ENCODE measurements at regions not wholly inside any gene's neighbourhood (a gene's known extent, or its start where the extent isn't known, plus 50 kb on each side); places are given as distances from the start of the nearest gene placed in this dataset.

DNA sequence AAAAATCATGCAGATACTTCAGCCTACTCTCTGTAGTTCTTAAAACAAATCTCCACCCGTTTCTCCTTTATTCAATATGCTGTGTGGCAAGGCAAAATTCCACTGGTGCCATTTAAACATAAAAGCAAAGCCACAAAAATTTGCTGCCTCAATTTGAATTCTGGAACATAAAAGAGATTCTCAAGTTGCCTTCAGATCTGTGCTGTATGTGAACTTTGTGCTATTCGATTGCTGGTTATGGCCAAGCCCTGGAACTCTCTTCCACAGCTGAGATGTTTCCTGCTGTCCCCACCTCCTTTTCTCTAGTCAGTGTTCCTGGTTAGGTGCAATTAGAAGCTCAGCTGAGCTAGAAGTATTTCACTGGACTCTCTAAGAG is 395.3 kb upstream of the BTBD3 start:
- no peak for DNase-seq
- no peaks in the 10 kb centered on the region for H3K36me3 ChIP-seq (ENCODE audit: control insufficient read depth in 1 of 2, insufficient read depth in 2 of 2, low read depth in 1 of 2, low read length in 2 of 2)
- H3K4me2 ChIP-seq (ENCODE audit: low read length, poor library complexity, severe bottlenecking), result no peak overlapping the region
- H2AK5ac ChIP-seq (ENCODE audit: low read length, severe bottlenecking), result no peak overlapping the region
- WGBS, result 61% methylated on average over 2 of the region's 2 CpGs
- peaks cover 12% of the 10 kb centered on the region for H3K9me3 ChIP-seq (ENCODE audit: control insufficient read depth, low read length)
- no peaks in the 10 kb centered on the region for H3K4me1 ChIP-seq (ENCODE audit: control insufficient read depth, insufficient read depth, low read depth, low read length)
- H3K27ac ChIP-seq (ENCODE audit: low read length, poor library complexity, severe bottlenecking), result no peak overlapping the region
- no peak overlapping the region for H2BK12ac ChIP-seq (ENCODE audit: low read length in 2 of 2)
- H3K18ac ChIP-seq (ENCODE audit: low read depth in 1 of 2, low read length in 2 of 2), result no peak overlapping the region
- H3K27me3 ChIP-seq (ENCODE audit: control insufficient read depth in 1 of 2, insufficient read depth in 1 of 2, low read length in 2 of 2), result peaks cover 0 to 7% of the 10 kb centered on the region in 2 experiments
- no peak overlapping the region for H3K14ac ChIP-seq (ENCODE audit: low read length in 2 of 2)
- no peak overlapping the region for H3K4me3 ChIP-seq (ENCODE audit: insufficient read depth in 1 of 2, low read depth in 1 of 2, low read length in 2 of 2)
- H3K23ac ChIP-seq (ENCODE audit: low read length in 2 of 2), result no peak overlapping the region
- H2BK5ac ChIP-seq (ENCODE audit: low read depth, low read length, poor library complexity, severe bottlenecking), result no peak overlapping the region
- H2BK15ac ChIP-seq (ENCODE audit: low read depth, poor library complexity, severe bottlenecking), result no peak overlapping the region
- H2BK120ac ChIP-seq (ENCODE audit: low read depth, low read length), result no peak overlapping the region
- no peak overlapping the region for H4K8ac ChIP-seq (ENCODE audit: low read length)
- H3K9ac ChIP-seq (ENCODE audit: low read length), result no peak overlapping the region
- H3K79me1 ChIP-seq (replicated peaks; ENCODE audit: low read length, poor library complexity, severe bottlenecking), result no peaks in the 10 kb centered on the region
- no peak overlapping the region for H4K91ac ChIP-seq (ENCODE audit: low read length)
- no peak overlapping the region for H2AFZ ChIP-seq (ENCODE audit: low read depth, low read length)
- H3K4ac ChIP-seq (ENCODE audit: low read depth in 1 of 2, low read length in 2 of 2), result no peak overlapping the region

DNA sequence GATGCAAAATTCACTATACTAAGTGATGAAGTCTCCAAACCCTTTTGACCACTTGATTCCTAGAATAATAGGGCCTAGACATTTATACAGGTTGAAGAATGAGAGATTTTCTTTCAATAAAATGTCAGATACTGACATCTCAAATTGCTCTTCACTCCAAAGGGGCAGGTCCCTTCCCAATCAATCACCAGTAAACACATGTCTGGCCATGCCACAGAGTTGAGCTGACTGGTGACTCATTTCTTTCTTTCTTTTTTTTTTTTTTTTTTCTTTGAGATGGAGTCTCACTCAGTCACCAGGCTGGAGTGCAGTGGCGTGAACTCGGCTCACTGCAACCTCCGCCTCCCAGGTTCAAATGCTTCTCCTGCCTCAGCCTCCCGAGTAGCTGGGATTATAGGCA is 388.6 kb upstream of the BTBD3 start:
- no peak overlapping the region for H2BK5ac ChIP-seq (ENCODE audit: low read depth, low read length, poor library complexity, severe bottlenecking)
- no peak overlapping the region for H4K8ac ChIP-seq (ENCODE audit: low read length)
- no peak overlapping the region for H3K4me3 ChIP-seq (ENCODE audit: insufficient read depth in 1 of 2, low read depth in 1 of 2, low read length in 2 of 2)
- no peak overlapping the region for H2BK12ac ChIP-seq (ENCODE audit: low read length in 2 of 2)
- no peaks in the 10 kb centered on the region for H3K27me3 ChIP-seq (ENCODE audit: control insufficient read depth in 1 of 2, insufficient read depth in 1 of 2, low read length in 2 of 2)
- no peak overlapping the region for H2BK15ac ChIP-seq (ENCODE audit: low read depth, poor library complexity, severe bottlenecking)
- H3K18ac ChIP-seq (ENCODE audit: low read depth in 1 of 2, low read length in 2 of 2), result no peak overlapping the region
- H3K36me3 ChIP-seq (ENCODE audit: control insufficient read depth in 1 of 2, insufficient read depth in 2 of 2, low read depth in 1 of 2, low read length in 2 of 2), result no peaks in the 10 kb centered on the region
- H3K9ac ChIP-seq (ENCODE audit: low read length), result no peak overlapping the region
- WGBS, result 93% methylated on average over 4 of the region's 4 CpGs
- no peak overlapping the region for H2BK120ac ChIP-seq (ENCODE audit: low read depth, low read length)
- H2AFZ ChIP-seq (ENCODE audit: low read depth, low read length), result no peak overlapping the region
- H4K91ac ChIP-seq (ENCODE audit: low read length), result no peak overlapping the region
- H2AK5ac ChIP-seq (ENCODE audit: low read length, severe bottlenecking), result no peak overlapping the region
- H3K4me1 ChIP-seq (ENCODE audit: control insufficient read depth, insufficient read depth, low read depth, low read length), result no peaks in the 10 kb centered on the region
- no peak overlapping the region for H3K23ac ChIP-seq (ENCODE audit: low read length in 2 of 2)
- peaks cover 31% of the 10 kb centered on the region for H3K9me3 ChIP-seq (ENCODE audit: control insufficient read depth, low read length)
- H3K14ac ChIP-seq (ENCODE audit: low read length in 2 of 2), result no peak overlapping the region
- no peak overlapping the region for H3K27ac ChIP-seq (ENCODE audit: low read length, poor library complexity, severe bottlenecking)
- no peak overlapping the region for H3K4ac ChIP-seq (ENCODE audit: low read depth in 1 of 2, low read length in 2 of 2)
- no peak for DNase-seq
- no peaks in the 10 kb centered on the region for H3K79me1 ChIP-seq (replicated peaks; ENCODE audit: low read length, poor library complexity, severe bottlenecking)
- H3K4me2 ChIP-seq (ENCODE audit: low read length, poor library complexity, severe bottlenecking), result no peak overlapping the region

DNA sequence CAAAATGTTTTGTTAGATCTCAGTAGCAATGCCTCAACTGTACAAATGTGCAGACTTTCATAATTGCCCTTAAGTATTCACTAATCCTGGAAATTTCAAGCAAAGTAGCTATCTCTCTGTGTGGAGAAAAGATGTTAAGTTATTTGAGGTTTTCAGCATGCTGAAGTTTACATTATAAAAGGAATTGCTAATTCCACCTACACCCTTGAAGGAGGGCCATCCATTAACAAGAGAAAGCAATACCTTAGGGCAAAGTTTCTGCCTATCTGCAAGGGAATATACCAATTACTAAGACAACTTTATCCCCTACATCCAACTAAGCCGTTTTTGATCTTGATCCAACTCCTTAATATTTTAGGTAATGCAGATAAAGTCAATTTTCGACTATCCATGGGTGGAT is 380.7 kb upstream of the BTBD3 start:
- H3K36me3 ChIP-seq (ENCODE audit: control insufficient read depth in 1 of 2, insufficient read depth in 2 of 2, low read depth in 1 of 2, low read length in 2 of 2), result no peaks in the 10 kb centered on the region
- WGBS, result no CpG with 5 or more reads among the region's 2 CpGs

DNA sequence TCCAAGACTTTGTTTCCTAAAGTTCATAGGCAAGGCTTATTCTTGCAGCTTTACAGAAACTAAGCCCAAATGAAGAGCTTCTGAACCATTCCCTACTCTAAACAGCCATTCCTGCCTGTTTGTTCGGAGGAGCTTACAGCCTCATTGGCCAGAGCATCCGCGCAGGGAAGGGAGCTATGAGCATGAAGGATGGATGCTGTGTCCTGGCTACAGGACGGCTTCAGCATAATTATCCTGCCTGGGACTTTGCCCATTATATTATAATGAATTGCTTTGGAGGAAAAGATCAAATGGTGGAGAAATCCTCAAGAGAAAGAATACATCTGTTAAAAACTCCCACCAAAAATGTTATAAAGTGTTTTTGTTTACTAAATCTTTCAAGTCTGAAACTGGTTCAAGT is 378.2 kb upstream of the BTBD3 start:
- Histone ChIP-seq H2BK120ac (ENCODE audit: low read depth, low read length) (no peak overlapping the region), H3K79me1 (replicated peaks; ENCODE audit: low read length, poor library complexity, severe bottlenecking) (no peaks in the 10 kb centered on the region), H3K9ac (ENCODE audit: low read length) (no peak overlapping the region), H3K9me3 (ENCODE audit: control insufficient read depth, low read length) (no peaks in the 10 kb centered on the region), H3K27me3 (ENCODE audit: control insufficient read depth in 1 of 2, insufficient read depth in 1 of 2, low read length in 2 of 2) (no peaks in the 10 kb centered on the region), H3K4me3 (ENCODE audit: insufficient read depth in 1 of 2, low read depth in 1 of 2, low read length in 2 of 2) (no peak overlapping the region), H3K4me2 (ENCODE audit: low read length, poor library complexity, severe bottlenecking) (no peak overlapping the region), H3K4me1 (ENCODE audit: control insufficient read depth, insufficient read depth, low read depth, low read length) (no peaks in the 10 kb centered on the region), H4K91ac (ENCODE audit: low read length) (no peak overlapping the region), H3K18ac (ENCODE audit: low read depth in 1 of 2, low read length in 2 of 2) (no peak overlapping the region), H3K23ac (ENCODE audit: low read length in 2 of 2) (no peak overlapping the region), H2BK5ac (ENCODE audit: low read depth, low read length, poor library complexity, severe bottlenecking) (no peak overlapping the region), H3K4ac (ENCODE audit: low read depth in 1 of 2, low read length in 2 of 2) (no peak overlapping the region), H3K14ac (ENCODE audit: low read length in 2 of 2) (no peak overlapping the region), H2BK12ac (ENCODE audit: low read length in 2 of 2) (no peak overlapping the region), H2AFZ (ENCODE audit: low read depth, low read length) (no peak overlapping the region), H2BK15ac (ENCODE audit: low read depth, poor library complexity, severe bottlenecking) (no peak overlapping the region), H3K27ac (ENCODE audit: low read length, poor library complexity, severe bottlenecking) (no peak overlapping the region), H3K36me3 (ENCODE audit: control insufficient read depth in 1 of 2, insufficient read depth in 2 of 2, low read depth in 1 of 2, low read length in 2 of 2) (no peaks in the 10 kb centered on the region), H4K8ac (ENCODE audit: low read length) (no peak overlapping the region), H2AK5ac (ENCODE audit: low read length, severe bottlenecking) (no peak overlapping the region)
- WGBS, result 88% methylated on average over 3 of the region's 4 CpGs
- no peak for DNase-seq

More for the DNA sequence above, 380.7 kb upstream of the BTBD3 start:
- DNase-seq, result no peak
- Histone ChIP-seq H2AK5ac (ENCODE audit: low read length, severe bottlenecking) (no peak overlapping the region), H3K4me2 (ENCODE audit: low read length, poor library complexity, severe bottlenecking) (no peak overlapping the region), H4K91ac (ENCODE audit: low read length) (no peak overlapping the region), H3K14ac (ENCODE audit: low read length in 2 of 2) (no peak overlapping the region), H3K4me3 (ENCODE audit: insufficient read depth in 1 of 2, low read depth in 1 of 2, low read length in 2 of 2) (no peak overlapping the region), H2BK15ac (ENCODE audit: low read depth, poor library complexity, severe bottlenecking) (no peak overlapping the region), H3K9ac (ENCODE audit: low read length) (no peak overlapping the region), H3K27ac (ENCODE audit: low read length, poor library complexity, severe bottlenecking) (no peak overlapping the region), H3K23ac (ENCODE audit: low read length in 2 of 2) (no peak overlapping the region), H2BK5ac (ENCODE audit: low read depth, low read length, poor library complexity, severe bottlenecking) (no peak overlapping the region), H3K9me3 (ENCODE audit: control insufficient read depth, low read length) (peaks cover 7% of the 10 kb centered on the region), H3K79me1 (replicated peaks; ENCODE audit: low read length, poor library complexity, severe bottlenecking) (no peaks in the 10 kb centered on the region), H3K27me3 (ENCODE audit: control insufficient read depth in 1 of 2, insufficient read depth in 1 of 2, low read length in 2 of 2) (no peaks in the 10 kb centered on the region), H3K18ac (ENCODE audit: low read depth in 1 of 2, low read length in 2 of 2) (no peak overlapping the region), H2AFZ (ENCODE audit: low read depth, low read length) (no peak overlapping the region), H3K4me1 (ENCODE audit: control insufficient read depth, insufficient read depth, low read depth, low read length) (no peaks in the 10 kb centered on the region), H2BK120ac (ENCODE audit: low read depth, low read length) (no peak overlapping the region), H2BK12ac (ENCODE audit: low read length in 2 of 2) (no peak overlapping the region), H3K4ac (ENCODE audit: low read depth in 1 of 2, low read length in 2 of 2) (no peak overlapping the region), H4K8ac (ENCODE audit: low read length) (no peak overlapping the region)

Measured in mesenchymal stem cell (in vitro differentiated cells and primary cell).